ENCODE measurements at regions not wholly inside any gene's neighbourhood (a gene's known extent, or its start where the extent isn't known, plus 50 kb on each side); places are given as distances from the start of the nearest gene placed in this dataset.

GRCh38 chr11:97223647-97224046 is 833.8 kb downstream of the JRKL start:
- Histone ChIP-seq H3K27ac (ENCODE audit: low read length in 2 of 2) (no peak overlapping the region), H2AFZ (ENCODE audit: insufficient read depth, low read depth, low read length, poor library complexity, severe bottlenecking) (no peak overlapping the region), H3K27me3 (replicated peaks in 1 of 4; ENCODE audit: control extremely low read depth in 1 of 4, control insufficient read depth in 3 of 4, insufficient read depth in 4 of 4, low read length in 3 of 4) (no peaks in the 10 kb centered on the region), H3K9me3 (ENCODE audit: control extremely low read depth in 1 of 3, control insufficient read depth in 2 of 3, insufficient read depth in 1 of 3, low read length in 2 of 3) (peaks cover 0 to 2% (median 0%) of the 10 kb centered on the region in 3 donors), H3K4me2 (replicated peaks; ENCODE audit: low read depth, low read length, poor library complexity, severe bottlenecking) (no peak overlapping the region), H3K4me1 (ENCODE audit: control insufficient read depth in 2 of 2, insufficient read depth in 2 of 2, low read length in 2 of 2) (no peaks in the 10 kb centered on the region), H3K4me3 (ENCODE audit: control extremely low read depth in 1 of 5, extremely low read depth in 1 of 5, insufficient read depth in 1 of 5, low read depth in 2 of 5, low read length in 4 of 5) (no peak overlapping the region), H3K36me3 (replicated peaks in 1 of 2; ENCODE audit: control extremely low read depth in 1 of 2, control insufficient read depth in 1 of 2, extremely low read depth in 1 of 2, insufficient read depth in 2 of 2, low read length in 1 of 2) (no peaks in the 10 kb centered on the region), H3K9ac (ENCODE audit: low read length) (no peak overlapping the region), H3K79me2 (ENCODE audit: control insufficient read depth, insufficient read depth, low read length) (no peaks in the 10 kb centered on the region), H4K20me1 (ENCODE audit: control insufficient read depth, insufficient read depth, low read length, poor library complexity, severe bottlenecking) (no peaks in the 10 kb centered on the region)
- 60% methylated on average over 1 of the region's 3 CpGs for WGBS (ENCODE audit: insufficient coverage)
- Mint-ChIP-seq H3K27me3 (no peaks in the 10 kb centered on the region), H3K4me1 (no peaks in the 10 kb centered on the region), H3K27ac (no peak overlapping the region), H3K9me3 (ENCODE audit: insufficient read depth) (no peaks in the 10 kb centered on the region), H3K4me3 (no peak overlapping the region)
- intact Hi-C loops (cut with micrococcal nuclease), result no loop called here
- ATAC-seq (ENCODE audit: low read depth) (no peak), DNase-seq (no peak)
- ChIA-PET POLR2A (no interaction called here), CTCF (no interaction called here)
- TF ChIP-seq CTCF (IDR thresholded peaks at IDR 0.05), result no peak
- TF ChIP-seq EZH2 (IDR thresholded peaks at IDR 0.05; ENCODE audit: borderline replicate concordance, insufficient read depth, low read depth, low read length, poor library complexity, severe bottlenecking), result no peak

- intact Hi-C loops (cut with micrococcal nuclease), result no loop called here
- Histone ChIP-seq H3K36me3 (replicated peaks in 1 of 2; ENCODE audit: control extremely low read depth in 1 of 2, control insufficient read depth in 1 of 2, extremely low read depth in 1 of 2, insufficient read depth in 2 of 2, low read length in 1 of 2) (no peaks in the 10 kb centered on the region), H2AFZ (ENCODE audit: insufficient read depth, low read depth, low read length, poor library complexity, severe bottlenecking) (no peak overlapping the region), H3K4me2 (replicated peaks; ENCODE audit: low read depth, low read length, poor library complexity, severe bottlenecking) (no peak overlapping the region), H3K79me2 (ENCODE audit: control insufficient read depth, insufficient read depth, low read length) (no peaks in the 10 kb centered on the region), H4K20me1 (ENCODE audit: control insufficient read depth, insufficient read depth, low read length, poor library complexity, severe bottlenecking) (no peaks in the 10 kb centered on the region), H3K27me3 (replicated peaks in 1 of 4; ENCODE audit: control extremely low read depth in 1 of 4, control insufficient read depth in 3 of 4, insufficient read depth in 4 of 4, low read length in 3 of 4) (no peaks in the 10 kb centered on the region), H3K27ac (ENCODE audit: low read length in 2 of 2) (no peak overlapping the region), H3K9ac (ENCODE audit: low read length) (no peak overlapping the region), H3K4me1 (ENCODE audit: control insufficient read depth in 2 of 2, insufficient read depth in 2 of 2, low read length in 2 of 2) (no peaks in the 10 kb centered on the region), H3K9me3 (ENCODE audit: control extremely low read depth in 1 of 3, control insufficient read depth in 2 of 3, insufficient read depth in 1 of 3, low read length in 2 of 3) (peaks cover 0 to 3% (median 0%) of the 10 kb centered on the region in 3 donors), H3K4me3 (ENCODE audit: control extremely low read depth in 1 of 5, extremely low read depth in 1 of 5, insufficient read depth in 1 of 5, low read depth in 2 of 5, low read length in 4 of 5) (no peak overlapping the region)
- Mint-ChIP-seq H3K4me3 (no peak overlapping the region), H3K27me3 (no peaks in the 10 kb centered on the region), H3K9me3 (ENCODE audit: insufficient read depth) (no peaks in the 10 kb centered on the region), H3K4me1 (no peaks in the 10 kb centered on the region), H3K27ac (no peak overlapping the region)
- CTCF ChIA-PET, result no interaction called here
- WGBS (ENCODE audit: insufficient coverage), result no CpG with 5 or more reads among the region's 4 CpGs
- no peak for TF ChIP-seq EZH2 (IDR thresholded peaks at IDR 0.05; ENCODE audit: borderline replicate concordance, insufficient read depth, low read depth, low read length, poor library complexity, severe bottlenecking)
- no peak for TF ChIP-seq CTCF (IDR thresholded peaks at IDR 0.05)
- POLR2A ChIA-PET, result no interaction called here
- no peak for ATAC-seq (ENCODE audit: low read depth)
- no peak for DNase-seq
Measured at GRCh38 chr11:97224396-97224795, 834.6 kb downstream of the JRKL start.
